ENCODE measurements at regions not wholly inside any gene's neighbourhood (a gene's known extent, or its start where the extent isn't known, plus 50 kb on each side); places are given as distances from the start of the nearest gene placed in this dataset.

GRCh38 chr1:217205578-217205977 is 425.3 kb downstream of the GPATCH2 start:
- DNase-seq (ENCODE audit: low spot score): no peak

GRCh38 chr1:217196616-217197015 is 434.3 kb downstream of the GPATCH2 start:
- no peak for DNase-seq (ENCODE audit: low spot score)

GRCh38 chr1:217193151-217193550 is 437.7 kb downstream of the GPATCH2 start:
- no peak for DNase-seq (ENCODE audit: low spot score)

- DNase-seq (ENCODE audit: low spot score): no peak
Measured at GRCh38 chr1:217191441-217191840, 439.4 kb downstream of the GPATCH2 start.

GRCh38 chr1:217190359-217190758 is 440.5 kb downstream of the GPATCH2 start:
- no peak for DNase-seq (ENCODE audit: low spot score)

GRCh38 chr1:217189362-217189761 is 441.5 kb downstream of the GPATCH2 start:
- no peak for DNase-seq (ENCODE audit: low spot score)

- no peak for DNase-seq (ENCODE audit: low spot score)
Measured at GRCh38 chr1:217188280-217189237, 442.3 kb downstream of the GPATCH2 start.

- no peak for DNase-seq (ENCODE audit: low spot score)
Measured at GRCh38 chr1:217186664-217187063, 444.2 kb downstream of the GPATCH2 start.

- no peak for DNase-seq (ENCODE audit: low spot score)
Measured at GRCh38 chr1:217184854-217185253, 446.0 kb downstream of the GPATCH2 start.

GRCh38 chr1:217182992-217183391 is 447.9 kb downstream of the GPATCH2 start:
- no peak for DNase-seq (ENCODE audit: low spot score)

- DNase-seq (ENCODE audit: low spot score): no peak
Measured at GRCh38 chr1:217181756-217182155, 449.1 kb downstream of the GPATCH2 start.

- DNase-seq (ENCODE audit: low spot score): no peak
Measured at GRCh38 chr1:217181176-217181746, 449.6 kb downstream of the GPATCH2 start.

- no peak for DNase-seq (ENCODE audit: low spot score)
Measured at GRCh38 chr1:217180443-217180842, 450.4 kb downstream of the GPATCH2 start.

- DNase-seq (ENCODE audit: low spot score): no peak
Measured at GRCh38 chr1:217164403-217164802, 441.2 kb upstream of the ESRRG start.

GRCh38 chr1:217153361-217153760 is 430.1 kb upstream of the ESRRG start:
- no peak for DNase-seq (ENCODE audit: low spot score)

- no peak for DNase-seq (ENCODE audit: low spot score)
Measured at GRCh38 chr1:217150366-217150765, 427.1 kb upstream of the ESRRG start.

- DNase-seq (ENCODE audit: low spot score): no peak
Measured at GRCh38 chr1:217149791-217150190, 426.6 kb upstream of the ESRRG start.

GRCh38 chr1:217141711-217142110 is 418.5 kb upstream of the ESRRG start:
- DNase-seq (ENCODE audit: low spot score): no peak

- no peak for DNase-seq (ENCODE audit: low spot score)
Measured at GRCh38 chr1:217140041-217140901, 417.0 kb upstream of the ESRRG start.

GRCh38 chr1:217139513-217139912 is 416.3 kb upstream of the ESRRG start:
- DNase-seq (ENCODE audit: low spot score): no peak

GRCh38 chr1:217138799-217139466 is 415.7 kb upstream of the ESRRG start:
- DNase-seq (ENCODE audit: low spot score): no peak
